KMS-11 (cell line): ENCODE measurements at regions not wholly inside any gene's neighbourhood (a gene's known extent, or its start where the extent isn't known, plus 50 kb on each side); places are given as distances from the start of the nearest gene placed in this dataset.

Experiments used
- H2AFZ ChIP-seq: fragments of 200-600 bp; sonication (generic); 2 replicates; pipeline ENCODE4 v1.6.1; 2016; ENCODE audit warnings: antibody characterized with exemption, mixed run types, low read depth
- H3K27ac ChIP-seq: fragments of 200-600 bp; sonication (generic); 2 replicates; pipeline ENCODE4 v1.6.1; 2016; ENCODE audit warnings: mild to moderate bottlenecking, mixed run types
- H3K27me3 ChIP-seq: fragments of 200-600 bp; sonication (generic); 2 replicates; pipeline ENCODE4 v1.6.1; 2017; ENCODE audit warnings: mild to moderate bottlenecking, low read depth, mixed run types, moderate library complexity; ENCODE audit not compliant: insufficient read depth
- H3K36me3 ChIP-seq: fragments of 200-600 bp; sonication (generic); 2 replicates; pipeline ENCODE4 v1.6.1; 2017; ENCODE audit warnings: mild to moderate bottlenecking, mixed run types; ENCODE audit not compliant: insufficient read depth
- H3K4me1 ChIP-seq: fragments of 200-600 bp; sonication (generic); 2 replicates; pipeline ENCODE4 v1.6.1; 2016; ENCODE audit warnings: mild to moderate bottlenecking, low read depth, mixed run types; ENCODE audit not compliant: poor library complexity, severe bottlenecking
- H3K4me2 ChIP-seq: fragments of 200-600 bp; sonication (generic); 2 replicates; pipeline ENCODE4 v1.7.0; 2016; ENCODE audit warnings: mild to moderate bottlenecking, mixed run types
- H3K4me3 ChIP-seq: fragments of 200-600 bp; sonication (generic); IDR thresholded peaks from 2 replicates; pipeline ENCODE4 v1.6.1; 2017; ENCODE audit warnings: low read depth, low read length, mixed read lengths; ENCODE audit not compliant: insufficient read depth
- H3K79me2 ChIP-seq: fragments of 200-600 bp; sonication (generic); 2 replicates; pipeline ENCODE4 v1.6.1; 2016; ENCODE audit warnings: low read depth, mixed run types; ENCODE audit not compliant: insufficient read depth
- H3K9ac ChIP-seq: fragments of 200-600 bp; sonication (generic); 2 replicates; pipeline ENCODE4 v1.6.1; 2016; ENCODE audit warnings: mild to moderate bottlenecking, mixed run types
- H4K20me1 ChIP-seq: fragments of 200-600 bp; sonication (generic); 2 replicates; pipeline ENCODE4 v1.6.1; 2016; ENCODE audit warnings: mild to moderate bottlenecking, mixed run types; ENCODE audit not compliant: insufficient read depth
- TF ChIP-seq, protein P1 (sequence below): fragments of 200-600 bp; sonication (generic); conservative IDR thresholded peaks from 2 replicates; pipeline ENCODE4 v1.6.1; 2017; ENCODE audit warnings: low read depth, mild to moderate bottlenecking, antibody characterized with exemption, low read length, moderate library complexity, mixed read lengths

DNA sequence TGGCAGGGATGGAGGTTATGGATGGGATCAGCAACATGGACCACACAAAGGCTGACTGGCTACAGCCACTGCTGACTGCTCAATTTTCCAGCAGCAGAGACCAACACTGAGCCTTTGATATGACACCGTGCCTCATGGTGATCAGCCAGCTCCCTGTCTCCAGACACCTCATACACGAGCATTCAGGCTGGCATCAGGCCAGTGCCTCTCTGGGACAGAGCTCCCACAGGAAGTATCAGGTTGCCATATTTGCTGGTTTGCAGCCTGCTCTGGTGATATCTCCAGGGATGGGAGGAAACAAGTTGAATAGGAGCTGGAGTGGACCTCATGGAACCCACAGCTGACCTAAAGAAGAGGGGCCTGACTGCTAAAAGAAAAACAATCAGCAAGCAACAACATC is 471.2 kb upstream of the ATXN7L3B start:
- Histone ChIP-seq H3K9ac (no peak overlapping the region), H3K4me1 (no peaks in the 10 kb centered on the region), H3K27ac (no peak overlapping the region), H3K27me3 (no peaks in the 10 kb centered on the region), H4K20me1 (no peaks in the 10 kb centered on the region), H2AFZ (no peak overlapping the region), H3K4me2 (no peak overlapping the region), H3K79me2 (no peaks in the 10 kb centered on the region), H3K4me3 (no peak overlapping the region), H3K36me3 (no peaks in the 10 kb centered on the region)
- TF ChIP-seq, protein P1, sequence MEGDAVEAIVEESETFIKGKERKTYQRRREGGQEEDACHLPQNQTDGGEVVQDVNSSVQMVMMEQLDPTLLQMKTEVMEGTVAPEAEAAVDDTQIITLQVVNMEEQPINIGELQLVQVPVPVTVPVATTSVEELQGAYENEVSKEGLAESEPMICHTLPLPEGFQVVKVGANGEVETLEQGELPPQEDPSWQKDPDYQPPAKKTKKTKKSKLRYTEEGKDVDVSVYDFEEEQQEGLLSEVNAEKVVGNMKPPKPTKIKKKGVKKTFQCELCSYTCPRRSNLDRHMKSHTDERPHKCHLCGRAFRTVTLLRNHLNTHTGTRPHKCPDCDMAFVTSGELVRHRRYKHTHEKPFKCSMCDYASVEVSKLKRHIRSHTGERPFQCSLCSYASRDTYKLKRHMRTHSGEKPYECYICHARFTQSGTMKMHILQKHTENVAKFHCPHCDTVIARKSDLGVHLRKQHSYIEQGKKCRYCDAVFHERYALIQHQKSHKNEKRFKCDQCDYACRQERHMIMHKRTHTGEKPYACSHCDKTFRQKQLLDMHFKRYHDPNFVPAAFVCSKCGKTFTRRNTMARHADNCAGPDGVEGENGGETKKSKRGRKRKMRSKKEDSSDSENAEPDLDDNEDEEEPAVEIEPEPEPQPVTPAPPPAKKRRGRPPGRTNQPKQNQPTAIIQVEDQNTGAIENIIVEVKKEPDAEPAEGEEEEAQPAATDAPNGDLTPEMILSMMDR, result no peak

DNA sequence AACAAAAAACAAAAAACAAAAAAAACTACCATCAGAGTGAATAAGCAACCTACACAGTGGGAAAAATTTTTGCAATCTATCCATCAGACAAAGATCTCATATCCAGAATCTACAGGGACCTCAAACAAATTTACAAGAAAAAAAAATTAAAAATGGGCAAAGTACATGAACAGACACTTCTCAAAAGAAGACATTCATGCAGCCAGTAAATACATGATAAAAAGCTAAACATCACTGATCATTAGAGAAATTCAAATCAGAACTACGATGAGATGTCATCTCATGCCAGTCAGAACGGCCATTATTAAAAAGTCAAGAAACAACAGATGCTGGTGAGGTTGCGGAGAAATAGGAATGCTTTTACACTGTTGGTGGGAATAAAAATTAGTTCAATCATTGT is 466.5 kb upstream of the ATXN7L3B start:
- Histone ChIP-seq H3K36me3 (no peaks in the 10 kb centered on the region), H4K20me1 (no peaks in the 10 kb centered on the region), H2AFZ (no peak overlapping the region), H3K4me3 (no peak overlapping the region), H3K27me3 (no peaks in the 10 kb centered on the region), H3K4me2 (no peak overlapping the region), H3K9ac (no peak overlapping the region), H3K27ac (no peak overlapping the region), H3K79me2 (no peaks in the 10 kb centered on the region), H3K4me1 (no peaks in the 10 kb centered on the region)
- TF ChIP-seq, protein P1, result no peak

DNA sequence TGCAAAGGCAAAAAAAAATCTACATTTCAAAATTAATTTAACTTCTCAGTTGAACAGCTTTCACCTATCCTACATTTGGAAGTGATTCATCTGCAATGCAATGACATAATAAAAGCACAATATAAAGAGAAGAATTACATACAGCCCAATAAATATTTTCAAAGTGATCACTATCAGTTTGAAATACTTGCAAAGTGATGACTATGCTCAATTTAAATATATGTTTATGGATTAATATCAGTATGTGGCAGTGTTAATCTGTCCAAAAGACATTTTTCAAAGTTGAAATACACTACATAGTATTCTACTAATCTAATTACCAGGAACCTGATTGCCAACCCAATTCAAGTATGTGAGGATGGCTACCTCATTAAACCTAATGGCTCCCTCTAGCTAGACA is 460.7 kb upstream of the ATXN7L3B start:
- Histone ChIP-seq H3K4me1 (no peaks in the 10 kb centered on the region), H3K9ac (no peak overlapping the region), H2AFZ (no peak overlapping the region), H3K4me3 (no peak overlapping the region), H3K36me3 (no peaks in the 10 kb centered on the region), H3K27me3 (no peaks in the 10 kb centered on the region), H3K27ac (no peak overlapping the region), H3K79me2 (no peaks in the 10 kb centered on the region), H4K20me1 (no peaks in the 10 kb centered on the region), H3K4me2 (no peak overlapping the region)
- TF ChIP-seq, protein P1, result no peak

DNA sequence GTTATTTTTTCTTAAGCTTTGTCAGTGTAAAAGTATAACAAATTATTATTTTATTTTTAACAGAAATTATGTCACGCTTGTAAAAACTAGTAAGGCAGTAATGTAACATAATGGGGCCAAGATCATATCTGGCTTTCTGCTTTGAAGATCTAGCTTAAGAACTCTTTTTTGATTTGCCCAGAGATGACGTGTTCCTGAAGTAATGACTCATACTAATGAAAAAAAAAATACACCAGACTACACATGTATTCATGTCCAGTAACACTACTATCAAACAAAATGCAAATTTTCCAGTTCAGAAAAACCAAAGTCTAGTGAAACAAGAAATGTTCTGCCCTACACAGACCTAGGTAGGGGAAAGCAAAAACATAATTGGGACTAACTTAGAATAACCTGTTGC is 432.2 kb upstream of the ATXN7L3B start:
- H3K79me2 ChIP-seq, result no peaks in the 10 kb centered on the region
- H3K27me3 ChIP-seq, result no peaks in the 10 kb centered on the region
- TF ChIP-seq, protein P1, result no peak
- no peaks in the 10 kb centered on the region for H3K4me1 ChIP-seq
- no peaks in the 10 kb centered on the region for H3K36me3 ChIP-seq
- no peak overlapping the region for H2AFZ ChIP-seq
- H3K4me2 ChIP-seq, result no peak overlapping the region
- H3K4me3 ChIP-seq, result no peak overlapping the region
- H3K9ac ChIP-seq, result no peak overlapping the region
- H4K20me1 ChIP-seq, result no peaks in the 10 kb centered on the region
- H3K27ac ChIP-seq, result no peak overlapping the region

DNA sequence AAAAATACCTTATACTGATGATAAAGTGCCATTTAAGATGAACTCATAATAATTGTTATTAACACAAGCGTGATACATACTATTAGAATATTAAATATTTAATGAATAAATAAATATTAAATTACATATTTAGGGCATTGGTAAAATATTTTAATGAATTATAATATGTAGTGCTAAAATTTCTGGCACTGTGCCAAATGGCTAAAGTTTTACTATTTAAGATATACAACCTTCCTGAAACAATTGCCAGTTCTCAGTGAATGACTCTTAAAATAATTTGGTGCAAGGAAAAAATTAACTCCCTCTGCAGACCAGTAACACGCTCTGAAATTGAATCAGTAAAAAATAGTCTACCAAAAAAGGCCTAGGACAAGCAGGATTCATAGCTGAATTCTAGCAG is 428.9 kb upstream of the ATXN7L3B start:
- Histone ChIP-seq H3K27me3 (no peaks in the 10 kb centered on the region), H3K9ac (no peak overlapping the region), H3K27ac (no peak overlapping the region), H3K36me3 (no peaks in the 10 kb centered on the region), H3K4me1 (no peaks in the 10 kb centered on the region), H3K79me2 (no peaks in the 10 kb centered on the region), H4K20me1 (no peaks in the 10 kb centered on the region), H3K4me2 (no peak overlapping the region), H2AFZ (no peak overlapping the region), H3K4me3 (no peak overlapping the region)
- TF ChIP-seq, protein P1, result no peak
